GM19193 (cell line): ENCODE measurements at regions not wholly inside any gene's neighbourhood (a gene's known extent, or its start where the extent isn't known, plus 50 kb on each side); places are given as distances from the start of the nearest gene placed in this dataset.

Experiments
- POLR2A ChIP-seq: IDR thresholded peaks from 4 replicates; pipeline ENCODE4 v1.6.1; 2011; ENCODE audit not compliant: insufficient read depth, insufficient read length; ENCODE audit errors: extremely low read depth

- no peak for TF ChIP-seq POLR2A
Measured at GRCh38 chr12:91290354-91290753, 107.7 kb upstream of the DCN start.

DNA sequence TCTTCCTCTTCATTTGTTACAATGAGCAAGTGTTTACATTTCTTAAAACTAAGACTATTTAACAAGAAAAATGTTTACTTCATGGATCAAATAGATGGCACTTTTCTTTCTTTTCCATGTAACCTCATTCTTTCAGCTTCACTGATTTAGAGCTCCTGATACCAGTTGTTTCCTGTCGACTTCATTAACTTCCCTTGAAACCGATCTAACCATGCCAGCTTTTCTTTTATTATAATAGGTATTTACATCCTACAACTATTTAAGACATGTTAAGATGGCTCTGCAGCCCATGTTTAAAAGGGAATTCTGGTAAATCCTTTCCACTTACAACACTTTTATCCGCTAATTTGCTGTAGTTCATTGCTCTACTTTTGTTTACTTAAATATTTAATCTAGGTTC lies 107.3 kb upstream of the DCN start:
- TF ChIP-seq POLR2A = no peak

DNA sequence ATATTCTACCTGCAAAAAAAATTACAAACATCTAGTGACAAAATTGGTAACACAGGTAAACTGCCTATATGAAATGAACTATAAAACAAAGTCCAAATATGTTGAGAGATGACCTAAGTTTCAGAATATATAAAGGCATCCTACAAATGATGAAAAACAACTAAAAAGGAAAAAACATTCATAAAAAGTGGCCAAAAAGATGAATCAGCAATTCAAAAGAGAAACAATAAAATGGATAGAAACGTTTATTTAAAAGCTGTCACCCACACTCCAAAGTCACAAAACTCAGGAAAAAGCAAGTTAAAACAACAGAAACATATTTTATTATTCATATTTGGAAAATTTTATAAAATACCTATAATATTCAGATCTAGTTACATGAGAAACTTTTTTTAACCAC lies 106.5 kb upstream of the DCN start:
- TF ChIP-seq POLR2A = no peak

GRCh38 chr12:91287753-91288152 lies 105.1 kb upstream of the DCN start:
- no peak for TF ChIP-seq POLR2A

DNA sequence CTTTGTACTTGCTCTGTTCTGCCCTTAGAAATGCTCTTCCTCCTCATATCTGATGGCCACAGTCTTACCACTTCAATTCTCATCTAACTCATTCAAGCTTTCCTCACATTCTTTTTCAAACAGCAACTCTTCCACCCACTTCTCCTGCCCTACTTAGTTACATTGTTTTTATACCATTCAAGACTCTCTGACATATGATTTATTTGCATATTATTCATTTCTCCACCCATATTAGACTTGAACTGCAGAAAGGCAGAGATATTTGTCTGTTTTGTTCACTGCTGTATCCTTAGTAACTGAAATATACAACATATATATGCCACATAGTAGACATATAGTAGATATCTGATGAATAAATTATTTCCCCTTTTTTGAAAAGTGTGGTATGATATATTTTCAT lies 95.5 kb upstream of the DCN start:
- no peak for TF ChIP-seq POLR2A

DNA sequence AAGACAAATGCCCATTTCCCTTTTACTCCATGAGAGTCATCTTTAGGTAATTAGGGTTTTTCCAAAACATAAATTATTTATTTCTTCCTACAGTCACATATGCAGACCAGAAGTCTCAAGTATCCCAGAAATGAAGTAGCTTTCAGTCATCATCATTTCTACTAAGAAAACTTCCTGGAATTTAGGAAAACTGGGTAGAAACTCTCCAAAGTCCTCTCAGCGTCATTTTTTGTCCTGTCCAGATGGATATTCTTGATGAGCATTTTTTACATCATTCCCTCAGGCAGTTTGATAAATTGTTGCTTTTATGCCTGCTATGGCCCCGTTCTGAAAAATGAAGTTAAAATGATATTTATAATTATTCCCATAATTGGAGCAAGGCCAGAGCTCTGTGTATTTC lies 93.9 kb upstream of the DCN start:
- no peak for TF ChIP-seq POLR2A

DNA sequence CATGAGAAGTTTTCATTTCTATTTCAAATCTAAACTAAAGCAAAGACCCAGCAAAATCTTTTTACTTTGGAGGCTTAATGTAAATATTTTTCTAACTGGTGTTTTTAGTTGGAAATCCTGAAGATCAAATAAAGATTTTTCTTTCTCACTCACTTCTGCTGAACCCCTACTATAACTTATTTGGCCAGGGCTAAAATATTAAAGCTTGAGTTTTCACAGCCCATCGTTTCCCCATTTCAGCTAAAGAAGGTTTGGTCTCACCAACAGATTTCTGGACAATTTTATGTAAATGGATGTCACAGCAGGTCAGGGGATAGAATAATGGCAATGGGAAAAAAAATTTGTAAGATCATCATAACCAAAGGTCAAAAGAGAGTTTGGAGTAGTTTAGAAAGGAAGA lies 92.7 kb upstream of the DCN start:
- no peak for TF ChIP-seq POLR2A

- no peak for TF ChIP-seq POLR2A
Measured at GRCh38 chr12:91274916-91275315, 92.3 kb upstream of the DCN start.

GRCh38 chr12:91273560-91273959 lies 90.9 kb upstream of the DCN start:
- no peak for TF ChIP-seq POLR2A

DNA sequence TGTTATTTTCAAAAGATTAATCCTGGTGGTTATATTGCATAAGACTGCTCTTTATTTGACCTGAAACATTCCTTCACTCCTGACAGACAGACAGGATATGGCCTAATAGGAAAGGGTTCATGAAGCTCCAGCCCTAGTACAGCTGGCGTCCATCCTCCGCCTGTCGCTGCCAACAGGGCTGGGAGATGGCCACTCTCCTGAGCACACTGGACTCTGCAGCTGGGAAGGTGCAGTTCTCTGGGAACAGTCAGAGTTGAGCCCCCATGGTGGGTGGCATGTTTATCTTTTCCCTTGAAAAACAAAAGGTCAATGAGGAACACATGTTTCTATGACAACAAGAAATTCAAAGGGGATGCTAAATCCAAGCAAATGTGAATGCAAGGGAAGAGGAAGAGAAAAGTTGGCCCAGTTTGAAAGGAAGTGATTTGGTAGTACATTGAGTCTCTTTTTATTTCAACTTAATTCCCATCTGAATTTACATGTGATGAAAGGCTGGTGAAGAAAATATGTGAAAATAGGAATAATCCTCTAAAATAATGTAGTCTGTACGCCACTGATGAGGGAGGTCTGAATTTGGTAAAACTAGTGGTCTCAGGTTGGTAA lies 89.9 kb upstream of the DCN start:
- no peak for TF ChIP-seq POLR2A

- no peak for TF ChIP-seq POLR2A
Measured at GRCh38 chr12:91271185-91271584, 88.6 kb upstream of the DCN start.

GRCh38 chr12:91267039-91267438 lies 84.4 kb upstream of the DCN start:
- TF ChIP-seq POLR2A = no peak

- TF ChIP-seq POLR2A = no peak
Measured at GRCh38 chr12:91264178-91264577, 81.6 kb upstream of the DCN start.

- TF ChIP-seq POLR2A = no peak
Measured at GRCh38 chr12:91261820-91262676, 79.4 kb upstream of the DCN start.

GRCh38 chr12:91256411-91256810 lies 73.8 kb upstream of the DCN start:
- no peak for TF ChIP-seq POLR2A

DNA sequence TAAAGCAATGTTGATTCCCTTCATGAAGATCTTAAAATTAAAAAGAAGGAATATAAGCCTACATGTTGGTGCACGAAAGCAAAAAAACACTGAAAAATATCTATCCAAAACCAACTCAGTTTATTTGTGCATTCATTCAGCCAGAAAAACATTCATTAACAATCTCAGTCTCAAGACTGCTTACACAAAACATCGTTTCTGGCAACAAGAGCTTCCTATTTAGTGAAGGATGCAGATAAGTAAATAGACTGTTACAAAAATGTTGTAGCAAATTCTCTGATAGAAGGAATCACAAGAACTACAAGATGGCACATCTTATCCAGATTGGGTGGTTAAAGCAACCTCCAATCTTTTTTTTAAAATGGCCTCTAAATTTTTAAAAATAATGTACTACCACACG lies 69.7 kb upstream of the DCN start:
- TF ChIP-seq POLR2A = no peak

- TF ChIP-seq POLR2A = no peak
Measured at GRCh38 chr12:91250273-91250665, 67.7 kb upstream of the DCN start.

DNA sequence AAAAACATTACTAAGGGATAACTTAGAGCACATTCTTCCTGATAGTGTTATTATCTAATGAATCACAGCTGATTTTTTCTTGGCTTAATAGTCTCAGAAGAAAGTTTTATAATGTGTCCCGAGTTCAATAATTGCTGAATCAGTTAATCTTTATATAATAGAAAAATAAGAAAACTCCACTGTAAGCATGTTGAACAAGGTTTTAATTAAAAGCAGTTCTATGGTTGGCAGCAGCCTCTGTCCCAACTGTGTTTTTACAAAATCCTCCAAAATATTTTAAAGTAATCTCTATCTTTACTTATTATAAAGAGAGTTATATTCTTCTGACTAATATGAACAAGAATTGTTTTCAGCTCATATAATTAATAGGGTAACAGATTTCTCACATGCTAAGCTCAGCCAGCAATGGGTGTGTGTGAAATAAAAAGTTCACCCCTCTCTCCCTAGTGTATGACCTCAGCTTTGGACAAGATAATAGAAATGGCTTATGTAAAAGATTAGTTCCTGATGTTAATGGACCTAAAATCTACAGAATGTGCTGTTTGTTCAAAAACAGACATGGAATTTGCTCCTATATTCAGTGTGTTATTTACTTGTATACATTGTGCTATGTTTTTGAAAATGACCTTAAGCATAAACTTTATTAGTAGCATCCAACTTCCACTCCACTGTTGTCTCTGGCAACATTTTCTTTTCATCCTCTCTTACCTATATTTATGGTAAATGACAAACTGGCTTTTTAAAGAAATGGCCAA lies 67.1 kb upstream of the DCN start:
- no peak for TF ChIP-seq POLR2A
